ENCODE measurements at regions not wholly inside any gene's neighbourhood (a gene's known extent, or its start where the extent isn't known, plus 50 kb on each side); places are given as distances from the start of the nearest gene placed in this dataset.

- Mint-ChIP-seq H3K27me3 (peaks cover 32% of the 10 kb centered on the region), H3K9me3 (no peaks in the 10 kb centered on the region), H3K36me3 (ENCODE audit: low read depth) (no peaks in the 10 kb centered on the region), H3K27ac (no peak overlapping the region), H3K4me1 (ENCODE audit: low read depth) (peaks cover 4% of the 10 kb centered on the region), H3K4me3 (no peak overlapping the region)
- ChIA-PET POLR2A (no interaction called here), CTCF (no interaction called here)
- DNase-seq (no peak), ATAC-seq (no peak)
- intact Hi-C loops (cut with micrococcal nuclease): no loop called here
- no peak for TF ChIP-seq CTCF (IDR thresholded peaks at IDR 0.05)
Observed at GRCh38 chr2:44850016-44850415, 91.5 kb upstream of the SIX3 start.

GRCh38 chr2:44851518-44851917 is 90.0 kb upstream of the SIX3 start:
- POLR2A ChIA-PET: no interaction called here
- no peaks in the 10 kb centered on the region for H3K9me3 Mint-ChIP-seq
- intact Hi-C loops (cut with micrococcal nuclease): no loop called here
- H3K4me1 Mint-ChIP-seq (ENCODE audit: low read depth): peaks cover 4% of the 10 kb centered on the region
- H3K27me3 Mint-ChIP-seq: peaks cover 33% of the 10 kb centered on the region
- CTCF ChIA-PET: no interaction called here
- no peak for TF ChIP-seq CTCF (IDR thresholded peaks at IDR 0.05)
- ATAC-seq: no peak
- no peak overlapping the region for H3K4me3 Mint-ChIP-seq
- no peak for DNase-seq
- no peaks in the 10 kb centered on the region for H3K36me3 Mint-ChIP-seq (ENCODE audit: low read depth)
- H3K27ac Mint-ChIP-seq: no peak overlapping the region

- ChIA-PET CTCF (interaction anchor here (1.0 kb wide), 1 partner anchor 373 kb away, joined by 4 read pairs; no protein-coding TSS in a partner anchor), POLR2A (no interaction called here)
- TF ChIP-seq CTCF (IDR thresholded peaks at IDR 0.05): no peak
- H3K4me1 Mint-ChIP-seq (ENCODE audit: low read depth): peaks cover 4% of the 10 kb centered on the region
- H3K9me3 Mint-ChIP-seq: no peaks in the 10 kb centered on the region
- no peak for ATAC-seq
- intact Hi-C loops (cut with micrococcal nuclease): no loop called here
- no peaks in the 10 kb centered on the region for H3K36me3 Mint-ChIP-seq (ENCODE audit: low read depth)
- H3K27me3 Mint-ChIP-seq: peaks cover 31% of the 10 kb centered on the region
- DNase-seq: no peak
- H3K27ac Mint-ChIP-seq: no peak overlapping the region
- no peak overlapping the region for H3K4me3 Mint-ChIP-seq
Observed at GRCh38 chr2:44852594-44852993, 88.9 kb upstream of the SIX3 start.

- intact Hi-C loops (cut with micrococcal nuclease): no loop called here
- ATAC-seq (no peak), DNase-seq (no peak)
- CTCF ChIA-PET: interaction anchor here (1.5 kb wide), 1 partner anchor 380 kb away, joined by 7 read pairs; no protein-coding TSS in a partner anchor
- Mint-ChIP-seq H3K9me3 (peaks cover 3% of the 10 kb centered on the region), H3K36me3 (ENCODE audit: low read depth) (no peaks in the 10 kb centered on the region), H3K27ac (no peak overlapping the region), H3K4me3 (no peak overlapping the region), H3K27me3 (peaks cover 33% of the 10 kb centered on the region), H3K4me1 (ENCODE audit: low read depth) (no peaks in the 10 kb centered on the region)
- POLR2A ChIA-PET: no interaction called here
- TF ChIP-seq CTCF (IDR thresholded peaks at IDR 0.05): no peak
Observed at GRCh38 chr2:44859337-44859736, 82.2 kb upstream of the SIX3 start.

- Mint-ChIP-seq H3K4me3 (no peak overlapping the region), H3K4me1 (ENCODE audit: low read depth) (no peaks in the 10 kb centered on the region), H3K9me3 (no peaks in the 10 kb centered on the region), H3K27ac (no peak overlapping the region), H3K27me3 (peaks cover 18% of the 10 kb centered on the region), H3K36me3 (ENCODE audit: low read depth) (no peaks in the 10 kb centered on the region)
- DNase-seq: no peak
- intact Hi-C loops (cut with micrococcal nuclease): no loop called here
- no peak for ATAC-seq
- no peak for TF ChIP-seq CTCF (IDR thresholded peaks at IDR 0.05)
- ChIA-PET CTCF (interaction anchor here (0.8 kb wide), 1 partner anchor 387 kb away, joined by 3 read pairs; no protein-coding TSS in a partner anchor), POLR2A (interaction anchor here (0.6 kb wide), 1 partner anchor 333 kb away, joined by 3 read pairs; no protein-coding TSS in a partner anchor)
Observed at GRCh38 chr2:44866152-44866551, 75.3 kb upstream of the SIX3 start.
